ENCODE measurements at regions not wholly inside any gene's neighbourhood (a gene's known extent, or its start where the extent isn't known, plus 50 kb on each side); places are given as distances from the start of the nearest gene placed in this dataset.

DNA sequence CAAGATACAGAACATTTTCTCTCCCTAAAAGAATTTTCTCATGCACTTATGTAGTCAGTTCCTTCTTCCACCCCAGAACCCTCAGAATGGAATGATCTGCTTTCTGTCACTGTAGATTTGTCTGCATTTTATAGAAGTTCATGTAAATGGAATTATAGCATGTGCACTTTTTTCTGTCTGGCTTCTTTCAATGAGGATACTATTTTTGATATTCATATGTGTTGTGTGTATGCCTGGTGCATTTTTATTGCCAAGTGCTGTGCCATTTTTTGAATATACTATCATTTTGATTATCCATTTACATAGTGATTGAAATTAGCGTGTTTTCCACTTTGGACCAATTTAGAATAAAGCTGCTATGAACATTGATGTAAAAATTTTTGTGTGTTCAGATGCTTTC is 156.6 kb upstream of the ALCAM start:
- DNase-seq (ENCODE audit: low read depth), result no peak
- no peak overlapping the region for H3K4me3 ChIP-seq (ENCODE audit: low read length)
- no peak for TF ChIP-seq CTCF (conservative IDR thresholded peaks at IDR 0.05; ENCODE audit: low read length)

DNA sequence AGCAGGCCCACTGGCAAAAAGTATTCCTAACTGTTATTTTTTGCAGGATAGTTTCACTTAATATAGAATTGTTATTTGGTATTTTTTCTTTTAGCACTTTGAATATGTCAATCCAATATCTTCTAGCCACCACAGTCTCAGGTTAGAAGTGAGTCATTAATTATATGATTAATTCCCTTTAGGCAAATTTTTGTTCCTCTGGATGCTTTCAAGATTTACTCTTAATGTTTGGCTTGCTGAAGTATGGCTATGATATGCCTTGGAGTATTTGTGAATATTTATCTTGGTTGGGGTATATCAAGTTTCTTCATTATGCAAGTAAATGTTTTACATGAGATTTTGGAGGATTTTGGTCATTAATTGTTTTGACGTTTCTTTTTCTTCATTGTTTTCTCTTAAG is 152.1 kb upstream of the ALCAM start:
- DNase-seq (ENCODE audit: low read depth), result no peak
- no peak for TF ChIP-seq CTCF (conservative IDR thresholded peaks at IDR 0.05; ENCODE audit: low read length)
- no peak overlapping the region for H3K4me3 ChIP-seq (ENCODE audit: low read length)

DNA sequence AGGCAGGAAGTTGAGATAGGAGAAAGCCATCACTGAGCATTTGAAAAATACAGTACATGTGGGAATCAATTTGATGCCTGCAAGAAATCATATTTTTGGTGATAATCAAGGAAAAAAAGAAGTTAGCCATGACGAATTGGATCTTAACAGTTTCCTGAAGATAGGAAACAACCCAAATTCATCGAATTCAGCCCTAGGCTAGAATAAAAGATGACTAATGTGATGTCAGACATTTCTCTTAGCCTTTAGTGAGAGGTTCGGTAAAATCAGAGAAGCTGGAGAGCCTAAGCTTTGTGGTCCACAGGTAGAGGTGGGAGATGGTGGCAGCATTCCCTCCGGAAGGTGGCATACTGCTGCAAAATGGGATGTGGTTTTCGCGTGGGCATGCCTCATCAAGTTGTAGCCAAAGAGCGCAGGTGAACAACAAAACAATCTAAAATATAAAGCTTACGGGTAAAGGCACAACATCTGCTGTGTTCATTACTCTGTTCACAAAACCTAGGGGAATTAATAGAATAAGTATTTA is 144.1 kb upstream of the ALCAM start:
- TF ChIP-seq CTCF (conservative IDR thresholded peaks at IDR 0.05; ENCODE audit: low read length), result no peak
- no peak for DNase-seq (ENCODE audit: low read depth)
- H3K4me3 ChIP-seq (ENCODE audit: low read length), result no peak overlapping the region

GRCh38 chr3:105223815-105224214 is 142.9 kb upstream of the ALCAM start:
- DNase-seq (ENCODE audit: low read depth), result no peak
- no peak overlapping the region for H3K4me3 ChIP-seq (ENCODE audit: low read length)
- TF ChIP-seq CTCF (conservative IDR thresholded peaks at IDR 0.05; ENCODE audit: low read length), result no peak

DNA sequence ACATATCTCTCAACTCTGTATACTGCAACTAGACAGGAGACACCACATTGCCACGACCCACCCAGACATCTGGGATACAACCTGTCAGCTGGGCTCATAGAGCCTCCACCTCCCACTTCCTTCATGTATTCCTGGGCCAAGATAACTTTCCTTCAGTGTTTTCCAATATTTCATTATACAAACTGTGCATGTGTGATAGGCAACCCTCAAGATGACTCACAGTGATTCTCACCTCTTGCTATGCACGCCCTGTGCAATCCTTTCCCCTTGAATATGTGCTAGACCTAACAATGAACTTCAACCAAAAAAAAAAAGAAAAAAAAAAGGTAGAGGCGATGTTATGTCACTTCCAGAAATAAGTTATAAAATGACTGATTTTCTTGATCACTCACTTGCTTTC is 138.0 kb upstream of the ALCAM start:
- H3K4me3 ChIP-seq (ENCODE audit: low read length), result no peak overlapping the region
- no peak for TF ChIP-seq CTCF (conservative IDR thresholded peaks at IDR 0.05; ENCODE audit: low read length)
- DNase-seq (ENCODE audit: low read depth), result no peak

- H3K4me3 ChIP-seq (ENCODE audit: low read length), result no peak overlapping the region
- no peak for TF ChIP-seq CTCF (conservative IDR thresholded peaks at IDR 0.05; ENCODE audit: low read length)
- no peak for DNase-seq (ENCODE audit: low read depth)
Observed at GRCh38 chr3:105232553-105232952, 134.2 kb upstream of the ALCAM start.

- peak; percentile 2 for DNase-seq (ENCODE audit: low read depth)
- no peak overlapping the region for H3K4me3 ChIP-seq (ENCODE audit: low read length)
- no peak for TF ChIP-seq CTCF (conservative IDR thresholded peaks at IDR 0.05; ENCODE audit: low read length)
Observed at GRCh38 chr3:105233010-105233409, 133.7 kb upstream of the ALCAM start.
